KMS-11 (cell line): ENCODE measurements at regions not wholly inside any gene's neighbourhood (a gene's known extent, or its start where the extent isn't known, plus 50 kb on each side); places are given as distances from the start of the nearest gene placed in this dataset.

ENCODE experiments used
- H2AFZ ChIP-seq: fragments of 200-600 bp; sonication (generic); 2 replicates; pipeline ENCODE4 v1.6.1; 2016; ENCODE audit warnings: antibody characterized with exemption, mixed run types, low read depth
- H3K27ac ChIP-seq: fragments of 200-600 bp; sonication (generic); 2 replicates; pipeline ENCODE4 v1.6.1; 2016; ENCODE audit warnings: mild to moderate bottlenecking, mixed run types
- H3K27me3 ChIP-seq: fragments of 200-600 bp; sonication (generic); 2 replicates; pipeline ENCODE4 v1.6.1; 2017; ENCODE audit warnings: mild to moderate bottlenecking, low read depth, mixed run types, moderate library complexity; ENCODE audit not compliant: insufficient read depth
- H3K36me3 ChIP-seq: fragments of 200-600 bp; sonication (generic); 2 replicates; pipeline ENCODE4 v1.6.1; 2017; ENCODE audit warnings: mild to moderate bottlenecking, mixed run types; ENCODE audit not compliant: insufficient read depth
- H3K4me1 ChIP-seq: fragments of 200-600 bp; sonication (generic); 2 replicates; pipeline ENCODE4 v1.6.1; 2016; ENCODE audit warnings: mild to moderate bottlenecking, low read depth, mixed run types; ENCODE audit not compliant: poor library complexity, severe bottlenecking
- H3K4me2 ChIP-seq: fragments of 200-600 bp; sonication (generic); 2 replicates; pipeline ENCODE4 v1.7.0; 2016; ENCODE audit warnings: mild to moderate bottlenecking, mixed run types
- H3K4me3 ChIP-seq: fragments of 200-600 bp; sonication (generic); IDR thresholded peaks from 2 replicates; pipeline ENCODE4 v1.6.1; 2017; ENCODE audit warnings: low read depth, low read length, mixed read lengths; ENCODE audit not compliant: insufficient read depth
- H3K79me2 ChIP-seq: fragments of 200-600 bp; sonication (generic); 2 replicates; pipeline ENCODE4 v1.6.1; 2016; ENCODE audit warnings: low read depth, mixed run types; ENCODE audit not compliant: insufficient read depth
- H3K9ac ChIP-seq: fragments of 200-600 bp; sonication (generic); 2 replicates; pipeline ENCODE4 v1.6.1; 2016; ENCODE audit warnings: mild to moderate bottlenecking, mixed run types
- H4K20me1 ChIP-seq: fragments of 200-600 bp; sonication (generic); 2 replicates; pipeline ENCODE4 v1.6.1; 2016; ENCODE audit warnings: mild to moderate bottlenecking, mixed run types; ENCODE audit not compliant: insufficient read depth
- CTCF ChIP-seq: fragments of 200-600 bp; sonication (generic); conservative IDR thresholded peaks from 2 replicates; pipeline ENCODE4 v1.6.1; 2017; ENCODE audit warnings: low read depth, mild to moderate bottlenecking, antibody characterized with exemption, low read length, moderate library complexity, mixed read lengths

DNA sequence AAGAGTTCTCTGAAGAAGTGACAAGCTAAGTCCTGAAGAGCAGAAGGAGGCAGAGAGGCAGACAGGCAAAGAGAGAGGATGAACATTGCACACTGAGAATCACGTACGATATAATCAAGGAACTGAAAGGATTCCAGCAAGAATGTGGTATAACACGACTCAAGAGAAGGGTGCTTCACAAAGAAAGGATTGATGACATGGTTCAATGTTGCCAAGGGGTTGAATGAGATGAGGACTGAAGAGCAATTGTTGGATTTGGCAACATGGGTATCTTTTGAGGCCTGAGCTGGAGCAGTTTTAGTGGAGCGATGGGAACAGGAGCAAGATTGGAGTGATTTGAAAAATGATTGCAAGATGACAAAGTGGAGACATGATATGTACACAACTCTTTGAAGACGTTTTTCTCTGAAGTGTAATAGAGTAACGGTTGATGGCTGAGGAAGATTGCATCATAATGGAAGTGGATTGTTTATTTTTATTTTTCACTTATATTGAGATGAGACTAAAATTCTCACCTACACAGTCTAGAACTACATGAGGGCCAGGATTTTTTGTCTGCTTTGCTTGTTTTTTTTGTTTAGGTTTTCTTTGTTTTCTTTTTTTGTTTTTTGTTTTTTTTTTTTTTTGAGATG is 1049.9 kb upstream of the WWC1 start:
- TF ChIP-seq CTCF, result no peak
- Histone ChIP-seq H3K27ac (no peak overlapping the region), H4K20me1 (no peaks in the 10 kb centered on the region), H3K4me1 (no peaks in the 10 kb centered on the region), H3K9ac (no peak overlapping the region), H3K4me3 (no peak overlapping the region), H3K79me2 (no peaks in the 10 kb centered on the region), H3K4me2 (no peak overlapping the region), H2AFZ (no peak overlapping the region), H3K36me3 (no peaks in the 10 kb centered on the region), H3K27me3 (no peaks in the 10 kb centered on the region)

DNA sequence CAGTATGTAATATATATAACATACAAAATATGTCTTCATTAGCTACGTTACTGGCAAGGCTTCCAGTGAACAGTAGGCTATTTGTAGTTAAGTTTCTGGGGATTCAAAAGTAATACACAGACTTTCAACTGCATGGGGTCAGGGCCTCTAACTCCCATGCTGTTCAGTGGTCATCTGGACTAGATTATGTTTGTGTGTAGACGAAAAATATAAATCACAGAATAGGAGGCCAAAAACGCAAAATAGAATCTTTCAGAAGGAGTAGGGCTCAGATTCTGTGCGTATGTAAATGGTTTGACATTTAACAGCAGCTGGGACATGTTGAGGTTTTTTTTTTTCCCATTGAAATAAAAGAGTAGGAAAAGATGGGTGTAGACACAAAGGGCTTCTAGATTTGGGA is 1048.7 kb upstream of the WWC1 start:
- no peaks in the 10 kb centered on the region for H3K27me3 ChIP-seq
- TF ChIP-seq CTCF, result no peak
- H4K20me1 ChIP-seq, result no peaks in the 10 kb centered on the region
- H3K27ac ChIP-seq, result no peak overlapping the region
- H3K4me3 ChIP-seq, result no peak overlapping the region
- no peaks in the 10 kb centered on the region for H3K79me2 ChIP-seq
- no peak overlapping the region for H3K9ac ChIP-seq
- no peak overlapping the region for H3K4me2 ChIP-seq
- H3K36me3 ChIP-seq, result no peaks in the 10 kb centered on the region
- H3K4me1 ChIP-seq, result no peaks in the 10 kb centered on the region
- no peak overlapping the region for H2AFZ ChIP-seq

DNA sequence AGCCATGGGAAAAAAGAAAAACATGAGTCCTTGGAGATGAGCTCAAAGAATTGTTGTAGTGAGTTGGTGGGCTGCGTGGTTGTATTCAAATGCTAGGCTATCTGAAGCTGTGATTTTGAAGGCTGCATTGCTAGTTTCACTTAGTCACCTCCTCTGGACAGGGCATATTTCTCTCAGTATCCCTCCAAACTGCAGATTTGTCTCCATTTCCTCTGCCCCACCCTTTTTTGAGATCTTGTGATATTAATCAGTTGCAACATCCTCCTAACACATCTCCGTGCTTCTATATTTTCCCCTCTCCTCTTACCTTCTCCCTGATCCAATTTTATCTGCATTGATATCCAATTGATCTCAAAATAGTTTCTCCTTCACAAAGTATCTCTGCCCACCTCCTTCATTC is 1048.0 kb upstream of the WWC1 start:
- Histone ChIP-seq H3K4me2 (no peak overlapping the region), H3K36me3 (no peaks in the 10 kb centered on the region), H4K20me1 (no peaks in the 10 kb centered on the region), H3K4me1 (no peaks in the 10 kb centered on the region), H2AFZ (no peak overlapping the region), H3K27ac (no peak overlapping the region), H3K4me3 (no peak overlapping the region), H3K79me2 (no peaks in the 10 kb centered on the region), H3K27me3 (no peaks in the 10 kb centered on the region), H3K9ac (no peak overlapping the region)
- TF ChIP-seq CTCF, result no peak

DNA sequence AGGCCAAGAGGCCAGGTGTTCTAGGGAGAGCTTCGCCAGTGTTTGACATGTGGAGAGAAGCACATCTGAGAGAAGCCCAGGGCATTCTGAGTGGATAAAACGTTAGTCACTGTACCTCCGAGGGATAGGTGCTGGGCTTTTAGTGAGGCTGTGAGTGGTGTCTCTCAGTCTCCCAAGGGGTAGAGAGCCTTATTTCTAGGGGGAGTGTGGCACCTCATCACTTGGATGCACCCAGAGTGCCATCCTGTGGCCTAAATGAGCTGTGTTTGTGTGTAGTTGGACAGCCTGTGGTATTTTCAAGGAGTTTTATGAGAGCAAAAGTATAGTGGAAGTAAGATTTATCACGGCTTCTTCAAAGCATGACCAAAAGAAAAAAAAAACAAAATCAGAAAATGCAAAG is 1046.9 kb upstream of the WWC1 start:
- Histone ChIP-seq H4K20me1 (no peaks in the 10 kb centered on the region), H3K36me3 (no peaks in the 10 kb centered on the region), H3K4me2 (no peak overlapping the region), H3K27me3 (no peaks in the 10 kb centered on the region), H3K27ac (no peak overlapping the region), H3K9ac (no peak overlapping the region), H3K4me3 (no peak overlapping the region), H3K4me1 (no peaks in the 10 kb centered on the region), H3K79me2 (no peaks in the 10 kb centered on the region), H2AFZ (no peak overlapping the region)
- no peak for TF ChIP-seq CTCF
